GM12878 (cell line): ENCODE measurements at regions not wholly inside any gene's neighbourhood (a gene's known extent, or its start where the extent isn't known, plus 50 kb on each side); places are given as distances from the start of the nearest gene placed in this dataset.

Experiments
- ATAC-seq: fragments of 200-7000 bp; cut with Tn5 transposase; 3 replicates; pipeline ENCODE4 v1.9.1; 2020; ENCODE audit warnings: mild to moderate bottlenecking, moderate library complexity
- BruUV-seq: library from RNA; stranded (reverse); fragments of 400-500 nt; replicated peaks from 2 replicates; lab custom pipeline; 2021; lab: Mats Ljungman, UMichigan
- CTCF ChIA-PET: fragments of 300-600 bp; sonication (Branson Sonifier 250); formaldehyde crosslinking; extraction: SDS; loops from one replicate; lab custom pipeline; 2021; ENCODE audit warnings: inconsistent platforms; lab: Yijun Ruan, JAX
- POLR2A ChIA-PET: fragments of 350-600 bp; formaldehyde crosslinking; extraction: SDS; loops from one replicate; lab custom pipeline; 2021; ENCODE audit warnings: inconsistent platforms; lab: Charles Lee
- RAD21 ChIA-PET: fragments of 300-600 bp; sonication (Branson Sonifier 250); formaldehyde crosslinking; loops from one replicate; lab custom pipeline; 2023; ENCODE audit warnings: antibody characterized with exemption; ENCODE audit not compliant: unreplicated experiment; lab: Charles Lee
- SMC1A ChIA-PET: fragments of 300-600 bp; sonication (Branson Sonifier 250); formaldehyde crosslinking; loops from one replicate; lab custom pipeline; 2023; ENCODE audit not compliant: unreplicated experiment, uncharacterized antibody; lab: Charles Lee
- DNase-seq: peaks from one replicate; pipeline ENCODE4 v3.0.0-alpha.2; 2011; ENCODE audit warnings: low read depth, low spot score
- FAIRE-seq: peaks from 3 replicates; lab custom pipeline; 2011; peaks lifted over from hg19 to GRCh38; lab: Jason Lieb, UNC
- H2AFZ ChIP-seq: 2 replicates; pipeline ENCODE4 v1.6.0; 2011; ENCODE audit warnings: low read depth, low read length, control low read depth; ENCODE audit not compliant: control insufficient read depth
- H3K27ac ChIP-seq: 2 replicates; pipeline ENCODE4 v1.5.1; 2011; ENCODE audit warnings: control low read depth; ENCODE audit not compliant: control insufficient read depth, insufficient read depth
- H3K27me3 ChIP-seq, 2 experiments: replicated peaks in 1 of 2; 2 replicates each; pipeline versions ENCODE4 v1.6.0 to v1.6.1; 2011; ENCODE audit warnings: low read length in 1 of 2; ENCODE audit not compliant: control insufficient read depth in 2 of 2, insufficient read depth in 2 of 2
- H3K36me3 ChIP-seq, 2 experiments: 2 replicates each; pipeline ENCODE4 v1.5.1; 2011; ENCODE audit warnings: low read length in 1 of 2; ENCODE audit not compliant: control insufficient read depth in 2 of 2, insufficient read depth in 2 of 2
- H3K4me1 ChIP-seq: 2 replicates; pipeline ENCODE4 v1.6.1; 2011; ENCODE audit warnings: mild to moderate bottlenecking, low read length, moderate library complexity, mixed read lengths; ENCODE audit not compliant: control insufficient read depth, insufficient read depth
- H3K4me2 ChIP-seq: 2 replicates; pipeline ENCODE4 v1.6.0; 2011; ENCODE audit warnings: control low read depth; ENCODE audit not compliant: control insufficient read depth, insufficient read depth
- H3K4me3 ChIP-seq: fragments of 200-600 bp; sonication (generic); 2 replicates; pipeline ENCODE4 v1.5.1; 2016
- H3K79me2 ChIP-seq: 2 replicates; pipeline ENCODE4 v1.6.0; 2011; ENCODE audit warnings: low read length; ENCODE audit not compliant: control insufficient read depth, insufficient read depth
- H3K9ac ChIP-seq: 2 replicates; pipeline ENCODE4 v1.8.0; 2011; ENCODE audit warnings: low read length, control low read depth, mixed read lengths; ENCODE audit not compliant: control insufficient read depth, insufficient read depth
- H3K9me3 ChIP-seq: replicated peaks from 3 replicates; pipeline ENCODE4 v1.5.1; 2011; ENCODE audit warnings: mild to moderate bottlenecking, low read length; ENCODE audit not compliant: control insufficient read depth, insufficient read depth
- H4K20me1 ChIP-seq: 2 replicates; pipeline ENCODE4 v1.6.0; 2011; ENCODE audit not compliant: control insufficient read depth, insufficient read depth
- CUX1 ChIP-seq: IDR thresholded peaks from 2 replicates; pipeline ENCODE4 v1.6.1; 2012; ENCODE audit warnings: improper control_type of control experiment, low read depth, low read length; ENCODE audit not compliant: insufficient replicate concordance
- FOXM1 ChIP-seq: IDR thresholded peaks from 2 replicates; pipeline ENCODE4 v1.6.1; 2012; ENCODE audit warnings: low read depth, mild to moderate bottlenecking, inconsistent platforms, low read length, moderate library complexity
- RCOR1 ChIP-seq: conservative IDR thresholded peaks from 2 replicates; pipeline ENCODE4 v1.6.1; 2012; ENCODE audit warnings: low read depth, low read length, improper control_type of control experiment
- SP1 ChIP-seq: IDR thresholded peaks from one replicate; pipeline ENCODE4 v1.6.1; 2011; ENCODE audit warnings: low read depth, low read length
- SREBF1 ChIP-seq: IDR thresholded peaks from 2 replicates; pipeline ENCODE4 v1.6.1; 2012; ENCODE audit warnings: mild to moderate bottlenecking, low read length
- TCF3 ChIP-seq: IDR thresholded peaks from 2 replicates; pipeline ENCODE4 v1.6.1; 2012; ENCODE audit warnings: low read depth, mild to moderate bottlenecking, low read length, borderline replicate concordance; ENCODE audit not compliant: insufficient read depth
- ZNF274 ChIP-seq: IDR thresholded peaks from one replicate; pipeline ENCODE4 v1.8.0; 2011; ENCODE audit not compliant: insufficient read length, insufficient read depth
- WGBS: methylation state at CpG from one replicate; pipeline ENCODE4 v1.1.6; 2016; ENCODE audit warnings: low lambda C conversion rate; ENCODE audit not compliant: insufficient replicate concordance, insufficient coverage; ENCODE audit errors: missing lambda C conversion rate; 5-methylcytosine and 5-hydroxymethylcytosine counted together
- in situ Hi-C: fragments of 300-500 bp; cut with MboI; formaldehyde crosslinking; loops from 9 replicates; pipeline ENCODE4 v1.14.3; 2018; ENCODE audit warnings: mixed read lengths
- intact Hi-C: fragments of 100-400 bp; cut with micrococcal nuclease; formaldehyde crosslinking; loops from one replicate; pipeline ENCODE4 v1.14.2; 2022; ENCODE audit not compliant: unreplicated experiment

- ChIA-PET RAD21 (interaction anchor here (0.9 to 2.3 kb wide), 7 partner anchors 9 to 186 kb away, joined by 3 to 10 read pairs (median 4); no protein-coding TSS in a partner anchor), CTCF (interaction anchor here (0.6 to 2.4 kb wide), 5 partner anchors 9 to 160 kb away, joined by 3 to 14 read pairs (median 4); no protein-coding TSS in a partner anchor), SMC1A (interaction anchor here (0.7 to 4.7 kb wide), 13 partner anchors 11 to 198 kb away, joined by 3 to 28 read pairs (median 5); no protein-coding TSS in a partner anchor), POLR2A (interaction anchor here (0.9 to 1.6 kb wide), 4 partner anchors 9 to 24 kb away, joined by 3 to 5 read pairs (median 4); no protein-coding TSS in a partner anchor)
- Histone ChIP-seq H3K9me3 (no peaks in the 10 kb centered on the region), H3K4me3 (no peak overlapping the region), H3K9ac (no peak overlapping the region), H3K27me3 (peaks cover 0 to 3% of the 10 kb centered on the region in 2 experiments; a peak in 1 of 4 replicates), H3K36me3 (no peaks in the 10 kb centered on the region), H3K4me1 (no peaks in the 10 kb centered on the region), H3K79me2 (no peaks in the 10 kb centered on the region), H3K4me2 (no peak overlapping the region), H4K20me1 (no peaks in the 10 kb centered on the region), H2AFZ (no peak overlapping the region), H3K27ac (no peak overlapping the region)
- BruUV-seq: no TSS peak
- FAIRE-seq: no peak
- intact Hi-C loops (loop anchor here (2.0 kb wide), 1 partner anchor 20 kb away; no protein-coding TSS in a partner anchor), in situ Hi-C loops (no loop called here)
- WGBS: 73% methylated on average over 2 of the region's 2 CpGs
- DNase-seq: no peak
- ATAC-seq: no peak
- TF ChIP-seq SREBF1 (no peak), ZNF274 (no peak), FOXM1 (no peak), CUX1 (no peak), RCOR1 (no peak), SP1 (no peak), TCF3 (no peak)
- TF ChIP-seq, all 136 proteins: peak for 0
These were observed 226.3 kb upstream of the ADGRL2 start for GRCh38 chr1:81574408-81574807.
